GM12875 (cell line): ENCODE measurements at regions not wholly inside any gene's neighbourhood (a gene's known extent, or its start where the extent isn't known, plus 50 kb on each side); places are given as distances from the start of the nearest gene placed in this dataset.

Experiments
- H3K4me3 ChIP-seq: one replicate; pipeline ENCODE4 v1.5.1; 2011; ENCODE audit warnings: low read depth, low read length, control low read depth
- TF ChIP-seq, protein P1 (sequence below): IDR thresholded peaks from 2 replicates; pipeline ENCODE4 v1.5.1; 2011; ENCODE audit warnings: low read depth, mild to moderate bottlenecking, control low read depth, inconsistent platforms, low read length, moderate library complexity, borderline replicate concordance; ENCODE audit not compliant: insufficient read depth

GRCh38 chr15:27673766-27674445 lies 425.2 kb downstream of the OCA2 start:
- TF ChIP-seq, protein P1, sequence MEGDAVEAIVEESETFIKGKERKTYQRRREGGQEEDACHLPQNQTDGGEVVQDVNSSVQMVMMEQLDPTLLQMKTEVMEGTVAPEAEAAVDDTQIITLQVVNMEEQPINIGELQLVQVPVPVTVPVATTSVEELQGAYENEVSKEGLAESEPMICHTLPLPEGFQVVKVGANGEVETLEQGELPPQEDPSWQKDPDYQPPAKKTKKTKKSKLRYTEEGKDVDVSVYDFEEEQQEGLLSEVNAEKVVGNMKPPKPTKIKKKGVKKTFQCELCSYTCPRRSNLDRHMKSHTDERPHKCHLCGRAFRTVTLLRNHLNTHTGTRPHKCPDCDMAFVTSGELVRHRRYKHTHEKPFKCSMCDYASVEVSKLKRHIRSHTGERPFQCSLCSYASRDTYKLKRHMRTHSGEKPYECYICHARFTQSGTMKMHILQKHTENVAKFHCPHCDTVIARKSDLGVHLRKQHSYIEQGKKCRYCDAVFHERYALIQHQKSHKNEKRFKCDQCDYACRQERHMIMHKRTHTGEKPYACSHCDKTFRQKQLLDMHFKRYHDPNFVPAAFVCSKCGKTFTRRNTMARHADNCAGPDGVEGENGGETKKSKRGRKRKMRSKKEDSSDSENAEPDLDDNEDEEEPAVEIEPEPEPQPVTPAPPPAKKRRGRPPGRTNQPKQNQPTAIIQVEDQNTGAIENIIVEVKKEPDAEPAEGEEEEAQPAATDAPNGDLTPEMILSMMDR: no peak
- no peak overlapping the region for H3K4me3 ChIP-seq

DNA sequence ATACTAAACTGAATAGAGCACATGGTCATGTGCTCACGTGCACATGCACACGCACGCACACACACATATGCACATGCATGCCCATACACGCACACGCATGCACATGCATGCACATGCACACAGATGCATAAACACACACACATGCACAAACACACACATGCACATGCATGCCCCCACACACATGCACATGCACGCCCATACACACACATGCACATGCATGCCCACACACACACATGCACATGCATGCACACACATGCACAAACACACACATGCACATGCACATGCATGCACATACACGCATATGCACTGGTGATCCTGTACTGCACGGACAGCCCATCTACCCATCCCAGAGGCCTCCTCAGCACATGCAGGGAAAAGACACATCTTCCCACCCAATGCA lies 426.6 kb downstream of the OCA2 start:
- TF ChIP-seq, protein P1: no peak
- H3K4me3 ChIP-seq: no peak overlapping the region

DNA sequence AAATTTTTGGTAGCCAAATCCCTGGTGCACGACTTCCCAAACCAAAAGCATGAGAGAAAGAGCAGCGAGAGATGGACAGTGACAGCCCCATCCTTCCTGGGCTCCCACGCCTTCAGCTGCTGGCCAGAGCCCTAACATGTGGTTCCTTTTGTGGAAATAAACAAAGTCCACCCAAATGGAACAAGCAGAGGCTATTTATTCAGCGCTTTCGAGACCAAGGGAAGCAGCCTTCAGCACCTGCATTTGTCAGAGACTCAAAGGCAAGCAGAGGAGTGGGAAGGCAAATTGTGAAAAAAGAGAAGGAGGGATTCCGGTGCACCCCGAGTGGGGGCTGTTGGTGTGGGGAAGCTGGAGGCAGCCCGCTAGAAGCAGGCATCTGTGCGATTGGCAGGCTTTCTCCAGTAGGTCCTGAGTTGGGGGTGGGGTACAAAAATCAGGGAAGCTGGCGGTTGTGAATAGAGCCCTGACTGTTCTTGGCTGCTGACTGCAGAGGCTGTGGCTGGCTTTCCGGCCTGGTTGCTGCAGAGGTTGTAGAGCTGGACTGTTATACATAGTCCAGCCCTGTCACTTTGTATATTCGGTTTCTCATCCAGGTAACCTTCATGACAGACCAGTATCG lies 427.2 kb downstream of the OCA2 start:
- TF ChIP-seq, protein P1: no peak
- H3K4me3 ChIP-seq: no peak overlapping the region

DNA sequence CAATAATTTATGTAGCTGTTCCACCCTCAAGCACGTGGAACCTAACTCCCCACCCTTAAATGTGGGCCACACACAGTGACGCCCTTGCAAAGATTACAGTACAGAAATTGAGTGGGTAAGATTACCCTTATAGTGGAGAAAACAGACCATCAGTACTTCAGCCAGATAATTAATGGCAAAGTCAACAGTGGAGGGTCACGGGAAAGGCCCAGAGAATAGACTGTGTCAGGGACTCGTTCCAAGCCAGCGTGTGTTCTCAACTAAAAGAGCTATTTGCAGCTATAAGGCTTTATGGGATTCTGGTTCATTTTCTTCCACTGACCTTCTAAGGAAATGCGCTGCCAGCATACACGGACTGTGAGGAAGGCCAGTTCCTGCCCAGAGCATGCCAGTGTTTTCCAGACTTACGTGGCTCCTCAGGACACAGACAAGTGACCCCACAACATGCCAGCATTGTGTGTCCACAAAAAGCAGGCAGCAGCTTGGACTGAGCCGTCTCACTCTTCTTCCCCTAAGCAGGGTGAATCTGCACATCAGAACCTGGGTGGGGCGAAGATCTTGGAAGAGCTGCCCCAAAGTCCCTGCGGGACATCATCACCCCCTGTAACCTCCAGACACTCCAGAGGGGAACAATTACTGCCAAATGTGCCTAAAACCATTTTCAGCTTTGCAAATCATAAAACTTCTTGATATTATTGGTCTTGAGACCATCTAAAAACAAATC lies 428.5 kb downstream of the OCA2 start:
- TF ChIP-seq, protein P1: no peak
- H3K4me3 ChIP-seq: no peak overlapping the region

DNA sequence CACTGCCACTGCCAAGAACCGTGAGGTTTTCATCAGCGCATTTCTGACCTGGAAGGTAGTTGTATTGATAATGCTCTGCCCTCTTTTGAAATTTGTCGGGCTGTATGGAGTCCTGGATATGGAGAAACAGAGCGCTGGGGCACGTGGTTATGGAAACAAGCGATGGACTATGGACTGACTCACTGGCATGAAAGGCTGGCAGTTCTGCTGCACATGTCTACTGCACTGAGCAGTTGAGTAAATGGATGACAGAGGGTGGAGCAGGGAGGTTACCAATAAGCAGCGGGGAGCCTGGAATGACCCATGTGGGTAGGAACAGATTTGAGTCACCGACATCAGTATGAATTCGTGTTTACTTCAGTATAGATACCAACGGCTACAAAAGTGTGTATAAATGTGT lies 429.5 kb downstream of the OCA2 start:
- H3K4me3 ChIP-seq: no peak overlapping the region
- TF ChIP-seq, protein P1: no peak

DNA sequence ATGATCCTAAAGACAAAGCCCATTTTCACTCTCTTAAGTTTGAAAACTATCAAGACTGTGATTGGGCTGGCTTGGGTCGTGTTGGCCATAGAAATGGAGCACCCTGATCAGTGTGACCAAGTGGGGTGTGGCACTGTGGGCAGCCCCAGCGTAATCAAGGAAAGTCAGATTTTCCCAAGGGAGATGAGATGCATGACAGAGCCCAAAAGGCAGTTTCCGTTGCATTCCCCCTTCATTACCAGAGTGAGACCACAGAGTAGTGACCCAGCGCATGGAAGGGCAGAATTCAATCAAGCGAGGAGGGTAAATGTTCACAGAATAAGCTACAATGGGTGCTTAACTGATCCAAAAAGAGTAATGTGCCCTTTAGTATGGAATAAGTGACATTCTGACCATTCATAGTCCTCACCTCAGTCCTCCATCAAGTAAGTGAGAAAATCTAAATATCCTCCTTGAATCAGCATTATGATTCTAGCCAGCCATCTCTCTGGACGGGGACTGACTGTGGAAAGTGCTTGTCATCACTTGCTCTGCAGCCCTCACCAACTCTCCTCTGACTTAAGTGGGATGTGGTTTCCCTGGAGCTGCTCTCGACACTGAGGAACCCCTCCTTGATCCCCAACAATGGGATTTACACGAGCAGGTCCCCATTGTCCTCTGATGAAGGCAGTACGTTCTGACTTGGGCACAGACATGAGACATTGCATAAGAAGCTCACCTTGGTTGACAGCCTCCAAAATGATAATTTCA lies 430.5 kb downstream of the OCA2 start:
- TF ChIP-seq, protein P1: no peak

More for the DNA sequence above, 430.5 kb downstream of the OCA2 start:
- H3K4me3 ChIP-seq: no peak overlapping the region
